PC-9 (cell line): ENCODE measurements at regions not wholly inside any gene's neighbourhood (a gene's known extent, or its start where the extent isn't known, plus 50 kb on each side); places are given as distances from the start of the nearest gene placed in this dataset.

Source experiments
- BruUV-seq: library from RNA; stranded (reverse); fragments of 400-500 nt; replicated peaks from 2 replicates; lab custom pipeline; 2021; lab: Mats Ljungman, UMichigan
- CTCF ChIA-PET: fragments of 300-600 bp; sonication (Branson Sonifier 250); formaldehyde crosslinking; loops from one replicate; lab custom pipeline; 2022; ENCODE audit warnings: antibody characterized with exemption; lab: Charles Lee
- POLR2A ChIA-PET: fragments of 300-600 bp; sonication (Branson Sonifier 250); formaldehyde crosslinking; loops from one replicate; lab custom pipeline; 2022; ENCODE audit warnings: antibody characterized with exemption; ENCODE audit not compliant: unreplicated experiment; lab: Charles Lee
- DNase-seq, 2 experiments: peaks; one replicate each; pipeline versions ENCODE4 v3.0.0 to v3.0.0-alpha.2; 2015 to 2022; ENCODE audit warnings: mixed read lengths in 1 of 2
- H2AFZ ChIP-seq: fragments of 200-600 bp; sonication (generic); 2 replicates; pipeline ENCODE4 v1.8.1; 2017; ENCODE audit warnings: antibody characterized with exemption
- H3F3A ChIP-seq: fragments of 200-600 bp; sonication (generic); 2 replicates; pipeline ENCODE4 v1.8.1; 2017; ENCODE audit warnings: antibody characterized with exemption, mild to moderate bottlenecking, low read depth; ENCODE audit not compliant: insufficient read depth
- H3K27ac ChIP-seq: fragments of 200-600 bp; sonication (generic); 2 replicates; pipeline ENCODE4 v1.6.1; 2016; ENCODE audit warnings: mixed run types
- H3K27me3 ChIP-seq: fragments of 200-600 bp; sonication (generic); 2 replicates; pipeline ENCODE4 v1.6.1; 2016; ENCODE audit warnings: low read depth, mixed run types; ENCODE audit not compliant: insufficient read depth
- H3K36me3 ChIP-seq: fragments of 200-600 bp; sonication (generic); 2 replicates; pipeline ENCODE4 v1.6.1; 2016; ENCODE audit warnings: low read depth, mixed run types
- H3K4me1 ChIP-seq: fragments of 200-600 bp; sonication (generic); replicated peaks from 2 replicates; pipeline ENCODE4 v1.6.1; 2016; ENCODE audit warnings: mixed run types; ENCODE audit not compliant: insufficient read depth
- H3K4me2 ChIP-seq: fragments of 200-600 bp; sonication (generic); 2 replicates; pipeline ENCODE4 v1.6.1; 2017; ENCODE audit warnings: mixed run types
- H3K4me3 ChIP-seq: fragments of 200-600 bp; sonication (generic); 2 replicates; pipeline ENCODE4 v1.6.1; 2016; ENCODE audit warnings: mixed run types
- H3K79me2 ChIP-seq: fragments of 200-600 bp; sonication (generic); 2 replicates; pipeline ENCODE4 v1.6.1; 2017; ENCODE audit warnings: low read depth, mixed run types
- H3K9me2 ChIP-seq: fragments of 200-600 bp; sonication (generic); 2 replicates; pipeline ENCODE4 v1.8.1; 2017; ENCODE audit warnings: mild to moderate bottlenecking; ENCODE audit not compliant: insufficient read depth
- H3K9me3 ChIP-seq: fragments of 200-600 bp; sonication (generic); 2 replicates; pipeline ENCODE4 v1.8.1; 2016; ENCODE audit warnings: low read depth; ENCODE audit not compliant: insufficient read depth
- H4K20me1 ChIP-seq: fragments of 200-600 bp; sonication (generic); 2 replicates; pipeline ENCODE4 v1.8.1; 2017; ENCODE audit not compliant: insufficient read depth
- CTCF ChIP-seq: fragments of 200-600 bp; sonication (generic); conservative IDR thresholded peaks from 2 replicates; pipeline ENCODE4 v1.6.1; 2017; ENCODE audit warnings: mixed run types, antibody characterized with exemption, mild to moderate bottlenecking, moderate library complexity
- EZH2 ChIP-seq: fragments of 200-600 bp; sonication (generic); IDR thresholded peaks from 2 replicates; pipeline ENCODE4 v1.8.0; 2017; ENCODE audit warnings: antibody characterized with exemption, low read depth
- intact Hi-C: fragments of 100-400 bp; cut with micrococcal nuclease; formaldehyde crosslinking; loops from one replicate; pipeline ENCODE4 v1.10.0; 2022; ENCODE audit not compliant: unreplicated experiment

- Histone ChIP-seq H3K4me3 (no peak overlapping the region), H2AFZ (no peak overlapping the region), H3K27ac (no peak overlapping the region), H3K36me3 (no peaks in the 10 kb centered on the region), H4K20me1 (no peaks in the 10 kb centered on the region), H3K4me1 (peaks cover 25% of the 10 kb centered on the region), H3K79me2 (no peaks in the 10 kb centered on the region), H3F3A (peaks cover 13% of the 10 kb centered on the region), H3K4me2 (peak overlapping the region; percentile 62), H3K9me3 (no peaks in the 10 kb centered on the region), H3K9me2 (no peaks in the 10 kb centered on the region), H3K27me3 (peaks cover 45% of the 10 kb centered on the region)
- POLR2A ChIA-PET: no interaction called here
- no peak for TF ChIP-seq CTCF
- TF ChIP-seq EZH2: no peak
- DNase-seq: no peak
- BruUV-seq: no TSS peak
- intact Hi-C loops: no loop called here
- CTCF ChIA-PET: interaction anchor here (0.6 kb wide), 1 partner anchor 682 kb away, joined by 7 read pairs; no protein-coding TSS in a partner anchor
These were observed 155.4 kb upstream of the FHL2 start for GRCh38 chr2:105554235-105554634.

- Histone ChIP-seq H3K27ac (0 out of 2 replicates have a peak overlapping the region, but pooled peaks have one; percentile 16), H3K36me3 (no peaks in the 10 kb centered on the region), H3K9me2 (no peaks in the 10 kb centered on the region), H3K4me2 (peak overlapping the region; percentile 62), H2AFZ (no peak overlapping the region), H3K4me1 (peaks cover 25% of the 10 kb centered on the region), H3K9me3 (no peaks in the 10 kb centered on the region), H4K20me1 (no peaks in the 10 kb centered on the region), H3K27me3 (peaks cover 40% of the 10 kb centered on the region), H3K79me2 (no peaks in the 10 kb centered on the region), H3K4me3 (peak overlapping the region; percentile 8; the same call in 1 of the 2 replicates), H3F3A (peaks cover 13% of the 10 kb centered on the region)
- CTCF ChIA-PET: no interaction called here
- TF ChIP-seq CTCF: no peak
- no peak for TF ChIP-seq EZH2
- BruUV-seq: no TSS peak
- DNase-seq: peak; percentile 64 to 78
- intact Hi-C loops: no loop called here
- POLR2A ChIA-PET: interaction anchor here (0.6 kb wide), 1 partner anchor 365 kb away, joined by 3 read pairs; no protein-coding TSS in a partner anchor
These were observed 154.8 kb upstream of the FHL2 start for GRCh38 chr2:105553538-105554196.

DNA sequence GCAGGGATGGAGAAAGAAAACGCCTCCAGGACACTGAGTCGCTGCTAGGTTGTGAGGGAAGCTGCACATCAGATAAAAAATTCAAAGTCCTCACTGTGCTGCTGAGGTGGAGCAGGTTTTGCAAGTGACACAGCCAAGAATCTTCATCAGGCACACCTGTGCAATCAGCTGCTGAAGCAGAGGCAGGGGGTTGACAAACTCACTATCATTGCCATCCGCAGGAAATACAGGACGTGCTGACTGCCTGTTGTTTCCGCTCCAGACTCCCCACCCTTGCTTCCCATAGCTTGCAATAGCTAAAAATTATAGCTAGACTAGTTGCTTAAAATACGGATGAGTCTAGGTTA lies 147.8 kb upstream of the FHL2 start:
- no TSS peak for BruUV-seq
- Histone ChIP-seq H3K4me3 (no peak overlapping the region), H3K4me2 (0 out of 2 replicates have a peak overlapping the region, but pooled peaks have one; percentile 23), H2AFZ (no peak overlapping the region), H3F3A (peaks cover 12% of the 10 kb centered on the region; the same call in 1 of the 2 replicates), H3K9me2 (no peaks in the 10 kb centered on the region), H3K27ac (no peak overlapping the region), H3K27me3 (no peaks in the 10 kb centered on the region), H3K9me3 (no peaks in the 10 kb centered on the region), H3K36me3 (no peaks in the 10 kb centered on the region), H3K4me1 (peaks cover 16% of the 10 kb centered on the region), H3K79me2 (no peaks in the 10 kb centered on the region), H4K20me1 (no peaks in the 10 kb centered on the region)
- ChIA-PET CTCF (interaction anchor here (0.6 kb wide), 1 partner anchor 457 kb away, joined by 5 read pairs; no protein-coding TSS in a partner anchor), POLR2A (no interaction called here)
- intact Hi-C loops: loop anchor here (5.0 kb wide), 1 partner anchor 259 kb away; no protein-coding TSS in a partner anchor
- DNase-seq: no peak
- TF ChIP-seq CTCF (no peak), EZH2 (no peak)
